ENCODE measurements at regions not wholly inside any gene's neighbourhood (a gene's known extent, or its start where the extent isn't known, plus 50 kb on each side); places are given as distances from the start of the nearest gene placed in this dataset.
"Not testable (repeated sequence)": the region's sequence is repeated elsewhere in the genome, so short reads cannot be mapped to it uniquely, and the experiment has no call there.

DNA sequence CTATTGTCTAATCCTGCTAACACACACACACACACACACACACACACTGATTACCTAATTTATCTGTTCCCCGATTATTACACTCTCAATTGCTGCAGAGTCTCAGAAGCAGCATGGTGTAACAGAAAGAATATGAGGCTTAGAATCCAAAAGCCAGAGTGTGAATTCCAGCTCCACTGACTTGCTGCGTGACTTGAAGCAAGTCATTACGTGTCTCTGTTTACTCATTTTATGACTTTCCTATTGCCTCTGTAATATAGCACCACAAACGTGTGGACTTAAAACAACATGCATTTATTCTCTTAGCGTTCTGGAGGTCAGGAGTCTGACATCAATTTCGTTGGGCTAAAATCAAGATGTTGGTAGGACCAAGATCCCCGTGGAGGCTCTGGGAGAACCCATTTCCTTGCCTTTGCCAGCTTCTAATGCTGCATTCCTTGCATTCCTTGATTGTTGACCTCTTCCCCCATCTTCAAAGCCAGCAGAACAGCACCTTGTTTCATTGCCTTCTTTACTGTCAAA is 55.9 kb upstream of the ATP5PO start:
- no peak for DNase-seq

- no peak for DNase-seq
Measured at GRCh38 chr21:33969581-33969980, 54.0 kb upstream of the ATP5PO start.

- DNase-seq, result no peak
Measured at GRCh38 chr21:33968995-33969348, 53.4 kb upstream of the ATP5PO start.

DNA sequence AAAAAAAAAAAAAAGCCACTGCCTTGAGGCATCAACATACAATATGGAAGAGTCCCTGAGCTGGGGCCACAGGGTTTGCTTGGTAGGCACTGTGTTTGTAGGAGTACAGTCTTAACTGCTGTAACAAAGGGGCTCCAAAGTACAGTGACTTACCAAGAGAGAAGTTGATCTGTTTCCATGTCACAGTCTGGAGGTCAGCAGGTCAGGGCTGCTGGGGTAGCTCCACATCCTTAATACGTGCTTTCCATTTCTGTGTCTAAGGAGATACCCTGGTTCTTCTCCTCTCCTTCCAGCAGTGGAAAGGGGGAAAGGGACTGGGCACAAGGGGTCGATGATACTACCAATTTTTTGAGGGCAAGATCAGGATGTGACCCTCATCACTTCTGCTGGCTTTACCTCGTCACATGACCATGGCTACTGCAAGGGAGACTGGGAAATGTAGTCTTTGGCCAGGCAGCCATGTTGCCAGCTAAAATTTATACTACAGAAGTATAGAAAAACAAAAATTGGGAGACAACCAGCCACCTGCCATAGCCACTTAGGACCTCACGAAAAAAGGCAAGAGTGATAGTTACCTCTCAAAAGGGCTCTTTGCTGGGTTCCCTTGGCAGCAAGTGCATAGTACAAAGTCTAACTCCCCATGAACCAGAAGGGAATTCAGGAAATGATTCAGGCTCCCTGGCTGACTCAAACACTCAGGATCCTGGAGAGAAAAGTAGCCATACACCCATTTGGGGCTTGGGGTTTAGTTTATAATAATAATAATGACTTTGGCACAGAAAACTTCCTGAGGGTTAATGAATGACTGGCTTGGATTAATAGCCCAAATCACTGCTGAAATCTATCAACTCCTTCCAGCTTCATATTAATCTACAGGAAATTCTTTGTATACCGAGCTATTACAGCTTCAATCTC is 52.7 kb upstream of the ATP5PO start:
- no peak for DNase-seq

- no peak for DNase-seq
Measured at GRCh38 chr21:33967086-33967571, 51.5 kb upstream of the ATP5PO start.

GRCh38 chr21:33966324-33966949 is 50.8 kb upstream of the ATP5PO start:
- DNase-seq, result no peak

DNA sequence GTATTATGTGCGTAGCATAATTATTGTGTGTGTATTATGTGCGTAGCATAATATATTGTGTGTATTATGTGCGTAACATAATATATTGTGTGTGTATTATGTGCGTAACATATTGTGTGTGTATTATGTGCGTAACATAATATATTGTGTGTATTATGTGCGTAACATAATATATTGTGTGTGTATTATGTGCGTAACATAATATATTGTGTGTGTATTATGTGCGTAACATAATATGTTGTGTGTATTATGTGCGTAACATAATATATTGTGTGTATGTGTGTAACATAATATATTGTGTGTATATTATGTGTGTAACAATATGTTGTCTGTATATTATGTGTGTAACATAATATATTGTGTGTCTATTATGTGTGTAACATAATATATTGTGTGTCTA is 50.1 kb upstream of the ATP5PO start:
- DNase-seq, result not testable (repeated sequence)
